ENCODE measurements at regions not wholly inside any gene's neighbourhood (a gene's known extent, or its start where the extent isn't known, plus 50 kb on each side); places are given as distances from the start of the nearest gene placed in this dataset.

DNA sequence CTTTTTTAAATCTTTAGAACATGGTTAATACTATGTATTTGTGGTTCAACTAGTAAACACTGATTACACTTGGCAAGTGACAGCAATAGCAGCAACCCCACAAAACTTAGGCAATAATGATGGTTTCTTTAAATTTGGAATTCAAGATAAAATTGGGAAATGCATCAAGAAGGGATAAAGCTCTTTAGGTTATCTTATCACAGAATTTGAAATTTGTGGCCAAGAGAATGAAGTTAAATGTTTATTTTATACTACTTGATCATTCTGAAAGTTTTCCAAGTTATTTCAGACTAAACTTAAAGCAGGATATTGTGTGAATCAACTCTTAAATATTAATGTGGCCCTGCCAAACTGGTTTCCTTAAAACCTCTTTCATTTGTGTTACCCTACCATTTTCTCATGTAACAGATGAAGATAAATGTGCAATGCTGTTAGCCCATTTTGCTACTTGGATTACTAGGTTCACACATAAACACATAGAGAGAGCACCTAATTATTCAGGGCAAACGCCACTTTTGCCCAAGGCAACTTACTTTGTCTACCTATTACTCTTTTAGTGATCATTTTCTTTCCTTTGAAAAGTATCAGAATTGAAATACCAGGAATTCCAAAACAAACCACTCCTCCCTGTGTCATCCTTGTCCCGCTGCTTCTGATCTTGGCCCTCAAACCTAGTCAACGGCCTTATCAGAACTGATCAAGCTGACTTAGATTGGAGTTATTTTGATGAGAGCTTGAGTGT, 186.7 kb upstream of the TENT5A start:
- TF ChIP-seq, protein P1, sequence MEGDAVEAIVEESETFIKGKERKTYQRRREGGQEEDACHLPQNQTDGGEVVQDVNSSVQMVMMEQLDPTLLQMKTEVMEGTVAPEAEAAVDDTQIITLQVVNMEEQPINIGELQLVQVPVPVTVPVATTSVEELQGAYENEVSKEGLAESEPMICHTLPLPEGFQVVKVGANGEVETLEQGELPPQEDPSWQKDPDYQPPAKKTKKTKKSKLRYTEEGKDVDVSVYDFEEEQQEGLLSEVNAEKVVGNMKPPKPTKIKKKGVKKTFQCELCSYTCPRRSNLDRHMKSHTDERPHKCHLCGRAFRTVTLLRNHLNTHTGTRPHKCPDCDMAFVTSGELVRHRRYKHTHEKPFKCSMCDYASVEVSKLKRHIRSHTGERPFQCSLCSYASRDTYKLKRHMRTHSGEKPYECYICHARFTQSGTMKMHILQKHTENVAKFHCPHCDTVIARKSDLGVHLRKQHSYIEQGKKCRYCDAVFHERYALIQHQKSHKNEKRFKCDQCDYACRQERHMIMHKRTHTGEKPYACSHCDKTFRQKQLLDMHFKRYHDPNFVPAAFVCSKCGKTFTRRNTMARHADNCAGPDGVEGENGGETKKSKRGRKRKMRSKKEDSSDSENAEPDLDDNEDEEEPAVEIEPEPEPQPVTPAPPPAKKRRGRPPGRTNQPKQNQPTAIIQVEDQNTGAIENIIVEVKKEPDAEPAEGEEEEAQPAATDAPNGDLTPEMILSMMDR (IDR thresholded peaks at IDR 0.05), result no peak
- TF ChIP-seq POLR2A (IDR thresholded peaks at IDR 0.05), result no peak
